OCI-LY1 (cell line): ENCODE measurements at regions not wholly inside any gene's neighbourhood (a gene's known extent, or its start where the extent isn't known, plus 50 kb on each side); places are given as distances from the start of the nearest gene placed in this dataset.

Source experiments
- CTCF ChIP-seq: fragments of 200-600 bp; sonication (generic), shearing (Covaris generic); IDR thresholded peaks from 2 replicates; pipeline ENCODE4 v1.5.1; 2017; ENCODE audit warnings: mild to moderate bottlenecking, antibody characterized with exemption, low read length, moderate library complexity, mixed read lengths
- EZH2 ChIP-seq: fragments of 200-600 bp; sonication (generic), shearing (Covaris generic); IDR thresholded peaks from 2 replicates; pipeline ENCODE4 v1.8.0; 2017; ENCODE audit warnings: borderline replicate concordance, mixed run types, mild to moderate bottlenecking, antibody characterized with exemption, low read length, moderate library complexity, mixed read lengths

GRCh38 chr6:147057705-147058342 lies 146.4 kb upstream of the STXBP5 start:
- TF ChIP-seq CTCF (no peak), EZH2 (no peak)
